Right atrium auricular region (tissue), 2 donors: ENCODE measurements at regions not wholly inside any gene's neighbourhood (a gene's known extent, or its start where the extent isn't known, plus 50 kb on each side); places are given as distances from the start of the nearest gene placed in this dataset.

ENCODE experiments used
- DNase-seq: peaks from one replicate; pipeline ENCODE4 v3.0.0-alpha.2; 2019; ENCODE audit warnings: low spot score
- H3K27ac ChIP-seq, 2 donors: fragments of 200-600 bp; sonication (generic); 1 replicate in 1 of 2; 2 replicates in 1 of 2; pipeline ENCODE4 v1.5.1; 2016 to 2019
- H3K27me3 ChIP-seq, 2 donors: fragments of 200-600 bp; sonication (generic); one replicate each; pipeline versions ENCODE4 v1.5.1 to v1.6.0; 2017 to 2019
- H3K36me3 ChIP-seq: fragments of 200-600 bp; sonication (generic); one replicate; pipeline ENCODE4 v1.5.1; 2016
- H3K4me1 ChIP-seq, 2 donors: fragments of 200-600 bp; sonication (generic); one replicate each; pipeline versions ENCODE4 v1.5.1 to v1.6.0; 2017 to 2019
- H3K4me3 ChIP-seq, 2 donors: fragments of 200-600 bp; sonication (generic); 1 replicate in 1 of 2; 2 replicates in 1 of 2; pipeline ENCODE4 v1.5.1; 2017 to 2019; ENCODE audit warnings: mild to moderate bottlenecking in 1 of 2, moderate library complexity in 1 of 2
- H3K9me3 ChIP-seq, 2 donors: fragments of 200-600 bp; sonication (generic); one replicate each; pipeline ENCODE4 v1.5.1; 2019
- CTCF ChIP-seq, 2 donors: fragments of 200-600 bp; sonication (generic); IDR thresholded peaks; one replicate each; pipeline ENCODE4 v1.5.1; 2019; ENCODE audit warnings: antibody characterized with exemption in 2 of 2

- no peaks in the 10 kb centered on the region for H3K4me1 ChIP-seq
- H3K9me3 ChIP-seq: no peaks in the 10 kb centered on the region
- TF ChIP-seq CTCF (IDR thresholded peaks at IDR 0.05): no peak
- no peak overlapping the region for H3K4me3 ChIP-seq
- no peaks in the 10 kb centered on the region for H3K36me3 ChIP-seq
- no peak for DNase-seq
- H3K27me3 ChIP-seq: no peaks in the 10 kb centered on the region
- no peak overlapping the region for H3K27ac ChIP-seq
These were observed 176.8 kb downstream of the KCNS3 start for GRCh38 chr2:18055290-18055689.

GRCh38 chr2:18050001-18050400 is 171.5 kb downstream of the KCNS3 start:
- no peak overlapping the region for H3K27ac ChIP-seq
- no peaks in the 10 kb centered on the region for H3K36me3 ChIP-seq
- peaks cover 0 to 25% of the 10 kb centered on the region in 2 donors for H3K4me1 ChIP-seq
- H3K9me3 ChIP-seq: no peaks in the 10 kb centered on the region
- H3K27me3 ChIP-seq: no peaks in the 10 kb centered on the region
- no peak for TF ChIP-seq CTCF (IDR thresholded peaks at IDR 0.05)
- DNase-seq: no peak
- H3K4me3 ChIP-seq: no peak overlapping the region

GRCh38 chr2:18049325-18049724 is 170.9 kb downstream of the KCNS3 start:
- peaks cover 0 to 25% of the 10 kb centered on the region in 2 donors for H3K4me1 ChIP-seq
- no peak for DNase-seq
- no peak overlapping the region for H3K4me3 ChIP-seq
- H3K9me3 ChIP-seq: no peaks in the 10 kb centered on the region
- no peaks in the 10 kb centered on the region for H3K36me3 ChIP-seq
- H3K27me3 ChIP-seq: no peaks in the 10 kb centered on the region
- H3K27ac ChIP-seq: no peak overlapping the region
- no peak for TF ChIP-seq CTCF (IDR thresholded peaks at IDR 0.05)

- peaks cover 0 to 25% of the 10 kb centered on the region in 2 donors for H3K4me1 ChIP-seq
- peak overlapping the region in 1 of 2 donors; percentile 38 for H3K27ac ChIP-seq
- no peaks in the 10 kb centered on the region for H3K9me3 ChIP-seq
- no peaks in the 10 kb centered on the region for H3K36me3 ChIP-seq
- no peaks in the 10 kb centered on the region for H3K27me3 ChIP-seq
- no peak overlapping the region for H3K4me3 ChIP-seq
- DNase-seq: no peak
- no peak for TF ChIP-seq CTCF (IDR thresholded peaks at IDR 0.05)
These were observed 169.6 kb downstream of the KCNS3 start for GRCh38 chr2:18047896-18048657.

- no peaks in the 10 kb centered on the region for H3K9me3 ChIP-seq
- no peak for DNase-seq
- no peak overlapping the region for H3K27ac ChIP-seq
These were observed 168.7 kb downstream of the KCNS3 start for GRCh38 chr2:18047213-18047611.

More at GRCh38 chr2:18047213-18047611, 168.7 kb downstream of the KCNS3 start:
- H3K4me3 ChIP-seq: no peak overlapping the region
- H3K36me3 ChIP-seq: no peaks in the 10 kb centered on the region
- no peak for TF ChIP-seq CTCF (IDR thresholded peaks at IDR 0.05)
- peaks cover 0 to 25% of the 10 kb centered on the region in 2 donors for H3K4me1 ChIP-seq
- H3K27me3 ChIP-seq: no peaks in the 10 kb centered on the region
